Astrocyte (in vitro differentiated cells and primary cell): ENCODE measurements at regions not wholly inside any gene's neighbourhood (a gene's known extent, or its start where the extent isn't known, plus 50 kb on each side); places are given as distances from the start of the nearest gene placed in this dataset.

Experiments used
- DNase-seq: peaks from one replicate; pipeline ENCODE4 v3.0.0-alpha.2; 2010; ENCODE audit warnings: low read depth
- FAIRE-seq: peaks from 2 replicates; lab custom pipeline; 2011; peaks lifted over from hg19 to GRCh38; lab: Jason Lieb, UNC
- H2AFZ ChIP-seq: 2 replicates; pipeline ENCODE4 v1.6.0; 2012; ENCODE audit warnings: low read depth, low read length, inconsistent platforms
- H3K27ac ChIP-seq: 2 replicates; pipeline ENCODE4 v1.5.1; 2011; ENCODE audit warnings: low read depth, low read length, inconsistent platforms
- H3K27me3 ChIP-seq: 2 replicates; pipeline ENCODE4 v1.6.0; 2011; ENCODE audit warnings: low read length, inconsistent platforms; ENCODE audit not compliant: insufficient read depth
- H3K36me3 ChIP-seq: 2 replicates; pipeline ENCODE4 v1.5.1; 2011; ENCODE audit warnings: low read length, inconsistent platforms; ENCODE audit not compliant: insufficient read depth
- H3K4me1 ChIP-seq: 2 replicates; pipeline ENCODE4 v1.5.1; 2011; ENCODE audit warnings: low read length, inconsistent platforms; ENCODE audit not compliant: insufficient read depth
- H3K4me2 ChIP-seq: 2 replicates; pipeline ENCODE4 v1.6.0; 2012; ENCODE audit warnings: low read length, inconsistent platforms
- H3K4me3 ChIP-seq: 2 replicates; pipeline ENCODE4 v1.5.1; 2011; ENCODE audit warnings: low read depth, mild to moderate bottlenecking, low read length, inconsistent platforms; ENCODE audit not compliant: insufficient read depth
- H3K79me2 ChIP-seq: 2 replicates; pipeline ENCODE4 v1.6.0; 2012; ENCODE audit warnings: mild to moderate bottlenecking, low read length, inconsistent platforms; ENCODE audit not compliant: insufficient read depth
- H3K9ac ChIP-seq: 2 replicates; pipeline ENCODE4 v1.6.0; 2012; ENCODE audit warnings: mild to moderate bottlenecking, low read length, inconsistent platforms
- H3K9me3 ChIP-seq: 2 replicates; pipeline ENCODE4 v1.5.1; 2012; ENCODE audit warnings: low read depth, mild to moderate bottlenecking, low read length, inconsistent platforms; ENCODE audit not compliant: insufficient read depth
- H4K20me1 ChIP-seq: 2 replicates; pipeline ENCODE4 v1.6.0; 2012; ENCODE audit warnings: low read length, inconsistent platforms; ENCODE audit not compliant: insufficient read depth
- H3K27ac Mint-ChIP-seq: one replicate; pipeline ENCODE4 v1.8.0; 2021; ENCODE audit warnings: mild to moderate bottlenecking, mixed read lengths; ENCODE audit not compliant: unreplicated experiment
- H3K27me3 Mint-ChIP-seq: one replicate; pipeline ENCODE4 v1.8.0; 2021; ENCODE audit warnings: low read depth, mixed read lengths; ENCODE audit not compliant: unreplicated experiment
- H3K36me3 Mint-ChIP-seq: one replicate; pipeline ENCODE4 v1.8.0; 2021; ENCODE audit warnings: low read depth, mixed read lengths; ENCODE audit not compliant: unreplicated experiment
- H3K4me1 Mint-ChIP-seq: one replicate; pipeline ENCODE4 v1.8.0; 2021; ENCODE audit warnings: low read depth, mixed read lengths; ENCODE audit not compliant: unreplicated experiment
- H3K4me3 Mint-ChIP-seq: one replicate; pipeline ENCODE4 v1.8.0; 2021; ENCODE audit warnings: mild to moderate bottlenecking, moderate library complexity, mixed read lengths; ENCODE audit not compliant: unreplicated experiment
- H3K9me3 Mint-ChIP-seq: one replicate; pipeline ENCODE4 v1.8.0; 2021; ENCODE audit warnings: mild to moderate bottlenecking, mixed read lengths; ENCODE audit not compliant: unreplicated experiment
- CTCF ChIP-seq: IDR thresholded peaks from 2 replicates; pipeline ENCODE4 v1.5.1; 2011; ENCODE audit warnings: low read depth, mild to moderate bottlenecking, inconsistent platforms, low read length, moderate library complexity; ENCODE audit not compliant: insufficient read depth
- EZH2 ChIP-seq: IDR thresholded peaks from 2 replicates; pipeline ENCODE4 v1.6.1; 2012; ENCODE audit warnings: mild to moderate bottlenecking, low read length, inconsistent platforms; ENCODE audit not compliant: insufficient read depth

DNA sequence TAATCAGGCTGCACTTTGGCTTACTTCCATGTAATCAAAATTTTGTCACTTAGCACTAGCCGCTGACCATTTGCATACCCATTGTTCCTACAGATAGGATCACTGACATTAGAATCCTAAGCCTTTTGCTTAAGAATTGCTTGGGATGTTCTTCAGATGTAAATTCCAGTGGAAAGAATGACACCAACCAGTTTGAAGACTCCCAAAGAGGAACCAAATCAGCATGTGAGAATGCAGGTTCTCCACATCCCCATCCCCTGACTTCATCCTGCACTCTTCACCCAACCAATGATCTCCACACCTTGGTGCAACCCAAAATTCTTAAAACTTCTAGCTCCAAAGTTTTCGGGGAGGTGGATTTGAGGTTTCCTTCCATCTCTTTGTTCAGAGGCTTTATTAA lies 345.6 kb downstream of the GPAM start:
- Histone ChIP-seq H2AFZ (no peak overlapping the region), H3K9me3 (no peaks in the 10 kb centered on the region), H3K27ac (no peak overlapping the region), H3K9ac (no peak overlapping the region), H3K79me2 (no peaks in the 10 kb centered on the region), H3K36me3 (no peaks in the 10 kb centered on the region), H3K4me1 (peaks cover 18% of the 10 kb centered on the region), H3K27me3 (no peaks in the 10 kb centered on the region), H3K4me3 (no peak overlapping the region), H4K20me1 (no peaks in the 10 kb centered on the region), H3K4me2 (no peak overlapping the region)
- H3K4me1 Mint-ChIP-seq, result no peaks in the 10 kb centered on the region
- H3K36me3 Mint-ChIP-seq, result no peaks in the 10 kb centered on the region
- no peaks in the 10 kb centered on the region for H3K27me3 Mint-ChIP-seq
- FAIRE-seq (no peak), DNase-seq (no peak)
- H3K4me3 Mint-ChIP-seq, result no peak overlapping the region
- no peak overlapping the region for H3K27ac Mint-ChIP-seq
- H3K9me3 Mint-ChIP-seq, result peaks cover 2% of the 10 kb centered on the region
- no peak for TF ChIP-seq EZH2
- no peak for TF ChIP-seq CTCF

DNA sequence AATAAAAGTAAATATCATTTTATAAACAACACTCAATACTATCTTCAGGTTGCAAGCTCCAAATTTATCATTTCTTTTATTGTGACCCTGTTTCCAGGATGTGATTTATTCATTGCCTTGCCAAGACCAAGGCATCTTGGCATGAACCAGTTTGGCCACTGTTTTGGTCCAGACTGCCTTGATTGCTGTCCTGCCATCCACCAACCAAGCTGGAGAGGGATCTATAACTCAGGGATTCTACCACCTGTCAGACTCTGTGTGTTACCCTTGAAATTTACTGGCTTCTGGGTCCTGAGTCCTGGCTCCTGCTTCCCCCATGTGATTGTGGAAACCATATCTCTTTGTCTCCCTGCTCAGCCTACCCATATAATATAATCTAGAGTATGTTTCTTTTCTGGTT lies 343.0 kb downstream of the GPAM start:
- no peaks in the 10 kb centered on the region for H3K27me3 ChIP-seq
- no peak for FAIRE-seq
- no peaks in the 10 kb centered on the region for H4K20me1 ChIP-seq
- H3K4me2 ChIP-seq, result no peak overlapping the region
- peaks cover 12% of the 10 kb centered on the region for H3K4me1 ChIP-seq
- DNase-seq, result no peak
- no peak overlapping the region for H3K27ac Mint-ChIP-seq
- TF ChIP-seq CTCF (no peak), EZH2 (no peak)
- no peak overlapping the region for H3K4me3 Mint-ChIP-seq
- no peaks in the 10 kb centered on the region for H3K36me3 Mint-ChIP-seq
- no peak overlapping the region for H3K4me3 ChIP-seq
- H3K4me1 Mint-ChIP-seq, result no peaks in the 10 kb centered on the region
- H3K9me3 Mint-ChIP-seq, result peaks cover 4% of the 10 kb centered on the region
- H3K36me3 ChIP-seq, result no peaks in the 10 kb centered on the region
- H3K9ac ChIP-seq, result no peak overlapping the region
- no peak overlapping the region for H3K27ac ChIP-seq
- no peaks in the 10 kb centered on the region for H3K79me2 ChIP-seq
- H3K9me3 ChIP-seq, result no peaks in the 10 kb centered on the region
- no peaks in the 10 kb centered on the region for H3K27me3 Mint-ChIP-seq
- H2AFZ ChIP-seq, result no peak overlapping the region

GRCh38 chr10:111852801-111853200 lies 330.8 kb downstream of the GPAM start:
- Histone ChIP-seq H3K27ac (no peak overlapping the region), H2AFZ (no peak overlapping the region), H3K4me3 (no peak overlapping the region), H3K27me3 (no peaks in the 10 kb centered on the region), H3K9ac (no peak overlapping the region), H3K9me3 (peaks cover 3% of the 10 kb centered on the region), H3K36me3 (no peaks in the 10 kb centered on the region), H3K4me2 (no peak overlapping the region), H4K20me1 (no peaks in the 10 kb centered on the region), H3K4me1 (no peaks in the 10 kb centered on the region), H3K79me2 (no peaks in the 10 kb centered on the region)
- Mint-ChIP-seq H3K27ac (no peak overlapping the region), H3K36me3 (no peaks in the 10 kb centered on the region), H3K4me3 (no peak overlapping the region), H3K4me1 (no peaks in the 10 kb centered on the region), H3K27me3 (no peaks in the 10 kb centered on the region), H3K9me3 (no peaks in the 10 kb centered on the region)
- no peak for DNase-seq
- TF ChIP-seq CTCF, result no peak
- no peak for TF ChIP-seq EZH2
- no peak for FAIRE-seq
